Activated CD4-positive, alpha-beta T cell treated with anti-CD3 and anti-CD28 coated beads, Interleukin-2, amount 10 ng/mL, durations not matched to agents 7 days and 5 days (primary cell): ENCODE measurements at regions not wholly inside any gene's neighbourhood (a gene's known extent, or its start where the extent isn't known, plus 50 kb on each side); places are given as distances from the start of the nearest gene placed in this dataset.
A peak's percentile ranks its signal among the peaks of the same experiment; 100 is the strongest.

ENCODE experiments used
- CTCF ChIA-PET: fragments of 350-600 bp; sonication (Branson Sonifier 250); formaldehyde crosslinking; loops from one replicate; lab custom pipeline; 2021; ENCODE audit warnings: antibody characterized with exemption; lab: Charles Lee
- POLR2A ChIA-PET: fragments of 350-600 bp; sonication (Branson Sonifier 250); formaldehyde crosslinking; loops from one replicate; lab custom pipeline; 2021; ENCODE audit warnings: antibody characterized with exemption; lab: Charles Lee
- DNase-seq: peaks from one replicate; pipeline ENCODE4 v3.0.0-alpha.2; 2020
- H3K27ac Mint-ChIP-seq: one replicate; pipeline ENCODE4 v1.8.0; 2021; ENCODE audit warnings: mild to moderate bottlenecking, moderate library complexity, mixed read lengths
- H3K27me3 Mint-ChIP-seq: one replicate; pipeline ENCODE4 v1.8.0; 2021; ENCODE audit warnings: mixed read lengths
- H3K36me3 Mint-ChIP-seq: one replicate; pipeline ENCODE4 v1.8.0; 2021; ENCODE audit warnings: low read depth, mixed read lengths
- H3K4me1 Mint-ChIP-seq: one replicate; pipeline ENCODE4 v1.8.0; 2021; ENCODE audit warnings: mixed read lengths
- H3K4me3 Mint-ChIP-seq: one replicate; pipeline ENCODE4 v1.8.0; 2021; ENCODE audit warnings: mild to moderate bottlenecking, moderate library complexity, mixed read lengths
- H3K9me3 Mint-ChIP-seq: one replicate; pipeline ENCODE4 v1.8.0; 2021; ENCODE audit warnings: mixed read lengths

DNA sequence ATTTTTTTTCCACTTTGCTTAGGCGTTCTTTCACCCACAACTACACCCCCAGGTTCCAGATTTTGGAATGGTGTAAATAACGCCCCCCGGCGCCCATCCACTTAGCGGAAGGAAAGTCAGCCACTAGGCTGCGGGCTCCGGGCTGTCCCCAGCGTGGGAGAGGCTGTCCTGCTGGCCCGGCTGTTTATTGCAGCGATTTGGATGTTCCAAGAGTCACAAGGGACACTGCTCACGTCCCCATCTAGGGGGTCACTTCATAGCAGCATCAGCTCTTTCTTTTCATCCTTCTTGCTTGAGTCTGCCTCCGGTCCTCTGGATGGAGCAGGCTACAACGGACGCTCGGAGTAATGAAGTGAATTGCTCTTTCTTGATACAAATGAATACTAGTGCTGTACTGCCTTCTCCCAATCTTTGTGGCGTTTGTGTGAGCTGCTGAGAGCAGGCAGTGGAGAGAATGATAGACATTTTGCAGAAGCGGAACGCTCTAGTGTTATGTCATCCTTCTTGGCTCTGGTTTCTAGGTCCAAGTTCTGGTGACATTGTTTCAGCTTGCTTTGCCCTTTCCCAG lies 50.7 kb upstream of the PAIP2B start:
- Mint-ChIP-seq H3K4me3 (peak overlapping the region; percentile 65), H3K9me3 (peaks cover 3% of the 10 kb centered on the region), H3K27me3 (peaks cover 85% of the 10 kb centered on the region), H3K4me1 (peaks cover 14% of the 10 kb centered on the region), H3K36me3 (no peaks in the 10 kb centered on the region), H3K27ac (no peak overlapping the region)
- ChIA-PET CTCF (interaction anchor here (1.4 kb wide), 2 partner anchors 33 to 233 kb away, joined by 3 read pairs; no protein-coding TSS in a partner anchor), POLR2A (no interaction called here)
- peak; percentile 15 for DNase-seq

DNA sequence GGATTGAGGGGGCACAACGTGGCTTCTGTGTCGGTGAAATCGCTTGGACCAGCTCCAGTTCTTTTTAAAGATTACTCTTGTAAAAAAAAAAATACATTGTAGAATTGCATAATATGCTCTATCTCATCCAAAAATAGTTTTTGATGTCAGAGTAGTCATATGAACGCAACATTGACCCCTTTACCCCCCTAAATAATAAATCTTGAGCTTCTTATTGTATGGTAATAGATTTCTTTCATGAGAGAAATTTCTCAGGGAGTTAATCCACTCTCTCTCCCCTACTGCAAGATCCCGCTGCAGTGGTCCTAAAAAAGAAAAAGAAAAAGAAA lies 50.2 kb upstream of the PAIP2B start:
- Mint-ChIP-seq H3K4me3 (peak overlapping the region; percentile 65), H3K4me1 (peaks cover 14% of the 10 kb centered on the region), H3K36me3 (no peaks in the 10 kb centered on the region), H3K9me3 (peaks cover 3% of the 10 kb centered on the region), H3K27me3 (peaks cover 86% of the 10 kb centered on the region), H3K27ac (no peak overlapping the region)
- ChIA-PET POLR2A (no interaction called here), CTCF (interaction anchor here (1.4 kb wide), 2 partner anchors 34 to 233 kb away, joined by 3 read pairs; no protein-coding TSS in a partner anchor)
- DNase-seq = no peak

DNA sequence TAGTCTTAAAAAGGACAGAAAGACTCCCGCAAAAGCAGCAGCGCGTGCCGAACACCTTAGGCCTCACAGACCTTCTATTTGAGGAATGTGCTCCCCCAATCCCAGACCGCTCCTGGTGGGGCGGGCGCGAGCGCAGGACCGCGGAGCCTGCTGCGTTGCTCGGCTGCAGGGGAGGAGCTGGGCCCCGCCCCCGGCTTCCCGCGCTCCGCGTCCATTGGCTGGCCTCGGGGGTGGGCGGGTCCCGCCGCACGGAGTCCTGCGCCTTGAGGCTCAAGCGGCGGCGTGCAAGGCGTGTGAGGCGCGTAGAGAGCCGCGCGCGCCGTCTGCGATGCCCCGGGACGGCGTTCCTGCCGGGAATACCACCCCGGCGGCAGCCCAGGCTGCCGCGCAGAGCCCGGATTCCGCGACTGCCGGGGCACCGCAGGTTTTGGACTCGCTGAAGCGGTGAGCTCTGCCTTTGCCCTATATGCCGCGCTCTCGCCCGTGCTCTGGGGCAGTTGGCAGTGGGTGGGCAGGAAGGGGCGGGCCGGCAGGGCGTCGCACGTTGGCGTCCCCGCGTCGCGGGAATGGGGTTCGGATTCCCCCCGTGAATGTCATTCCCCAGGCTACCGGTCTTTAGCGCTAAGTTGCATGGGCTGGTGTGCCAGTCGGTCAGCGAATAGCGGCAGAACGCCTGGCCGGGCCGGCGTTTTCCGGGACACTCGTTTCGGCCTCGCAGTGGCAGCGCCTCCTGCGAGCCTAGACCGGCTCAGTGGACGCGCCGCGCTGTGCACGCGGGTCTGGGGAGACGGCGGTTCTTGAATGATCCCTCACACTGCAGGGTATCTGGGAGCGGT lies 49.6 kb upstream of the PAIP2B start:
- Mint-ChIP-seq H3K27ac (no peak overlapping the region), H3K9me3 (peaks cover 3% of the 10 kb centered on the region), H3K4me3 (peak overlapping the region; percentile 65), H3K4me1 (peaks cover 14% of the 10 kb centered on the region), H3K36me3 (no peaks in the 10 kb centered on the region), H3K27me3 (peaks cover 87% of the 10 kb centered on the region)
- peak; percentile 86 for DNase-seq
- ChIA-PET POLR2A (no interaction called here), CTCF (interaction anchor here (1.4 kb wide), 1 partner anchor 34 kb away, joined by 3 read pairs; no protein-coding TSS in a partner anchor)
